MCF 10A (cell line): ENCODE measurements at regions not wholly inside any gene's neighbourhood (a gene's known extent, or its start where the extent isn't known, plus 50 kb on each side); places are given as distances from the start of the nearest gene placed in this dataset.

ENCODE experiments used
- BruUV-seq: library from RNA; stranded (reverse); fragments of 400-500 nt; replicated peaks from 2 replicates; lab custom pipeline; 2021; lab: Mats Ljungman, UMichigan
- CTCF ChIA-PET: fragments of 300-600 bp; sonication (Branson Sonifier 250); formaldehyde crosslinking; extraction: SDS; loops from one replicate; lab custom pipeline; 2021; ENCODE audit warnings: antibody characterized with exemption, inconsistent platforms; lab: Yijun Ruan, JAX
- POLR2A ChIA-PET: fragments of 300-600, 350-650 bp; sonication (Branson Sonifier 250); formaldehyde crosslinking; extraction: SDS; loops from one replicate; lab custom pipeline; 2020; ENCODE audit warnings: antibody characterized with exemption, inconsistent platforms; lab: Yijun Ruan, JAX
- DNase-seq: peaks from one replicate; pipeline ENCODE4 v3.0.0-alpha.2; 2018; ENCODE audit not compliant: unreplicated experiment
- H3K27ac Mint-ChIP-seq: one replicate; pipeline ENCODE4 v1.8.0; 2022; ENCODE audit warnings: mild to moderate bottlenecking, low read depth, mixed read lengths; ENCODE audit not compliant: unreplicated experiment
- H3K27me3 Mint-ChIP-seq: one replicate; pipeline ENCODE4 v1.8.0; 2022; ENCODE audit warnings: mixed read lengths; ENCODE audit not compliant: insufficient read depth, unreplicated experiment
- H3K36me3 Mint-ChIP-seq: one replicate; pipeline ENCODE4 v1.8.0; 2022; ENCODE audit warnings: mild to moderate bottlenecking, moderate library complexity, mixed read lengths; ENCODE audit not compliant: insufficient read depth, unreplicated experiment
- H3K4me1 Mint-ChIP-seq: one replicate; pipeline ENCODE4 v1.8.0; 2022; ENCODE audit warnings: mixed read lengths; ENCODE audit not compliant: insufficient read depth, unreplicated experiment
- H3K4me3 Mint-ChIP-seq: one replicate; pipeline ENCODE4 v1.8.0; 2022; ENCODE audit warnings: mild to moderate bottlenecking, moderate library complexity, mixed read lengths; ENCODE audit not compliant: unreplicated experiment
- H3K9me3 Mint-ChIP-seq: one replicate; pipeline ENCODE4 v1.8.0; 2022; ENCODE audit warnings: mixed read lengths; ENCODE audit not compliant: unreplicated experiment
- CTCF ChIP-seq: fragments of 200-600 bp; IDR thresholded peaks from one replicate; pipeline ENCODE4 v1.8.0; 2022; ENCODE audit warnings: antibody characterized with exemption, mild to moderate bottlenecking; ENCODE audit not compliant: unreplicated experiment
- intact Hi-C: fragments of 100-400 bp; cut with micrococcal nuclease; formaldehyde crosslinking; loops from 2 replicates; pipeline ENCODE4 v1.14.1; 2022

GRCh38 chr5:160950311-160950710 lies 98.3 kb upstream of the ATP10B start:
- CTCF ChIA-PET, result no interaction called here
- H3K36me3 Mint-ChIP-seq, result no peaks in the 10 kb centered on the region
- no peak overlapping the region for H3K27ac Mint-ChIP-seq
- POLR2A ChIA-PET, result no interaction called here
- no peak for DNase-seq
- no peak for TF ChIP-seq CTCF
- no peaks in the 10 kb centered on the region for H3K27me3 Mint-ChIP-seq
- BruUV-seq, result no TSS peak
- no peaks in the 10 kb centered on the region for H3K9me3 Mint-ChIP-seq
- no peaks in the 10 kb centered on the region for H3K4me1 Mint-ChIP-seq
- intact Hi-C loops, result no loop called here
- no peak overlapping the region for H3K4me3 Mint-ChIP-seq

GRCh38 chr5:160940725-160941124 lies 88.7 kb upstream of the ATP10B start:
- POLR2A ChIA-PET, result no interaction called here
- Mint-ChIP-seq H3K4me3 (no peak overlapping the region), H3K27ac (no peak overlapping the region), H3K4me1 (peaks cover 13% of the 10 kb centered on the region), H3K36me3 (no peaks in the 10 kb centered on the region), H3K9me3 (no peaks in the 10 kb centered on the region), H3K27me3 (no peaks in the 10 kb centered on the region)
- intact Hi-C loops, result no loop called here
- no peak for DNase-seq
- no peak for TF ChIP-seq CTCF
- CTCF ChIA-PET, result interaction anchor here (0.7 to 1.8 kb wide), 2 partner anchors 9 to 19 kb away, joined by 3 to 6 read pairs; no protein-coding TSS in a partner anchor
- BruUV-seq, result no TSS peak

- Mint-ChIP-seq H3K4me3 (no peak overlapping the region), H3K27me3 (no peaks in the 10 kb centered on the region), H3K27ac (peak overlapping the region; percentile 88), H3K9me3 (no peaks in the 10 kb centered on the region), H3K36me3 (no peaks in the 10 kb centered on the region), H3K4me1 (peaks cover 13% of the 10 kb centered on the region)
- POLR2A ChIA-PET, result interaction anchor here (0.6 to 3.8 kb wide), 10 partner anchors 11 to 401 kb away, joined by 3 to 27 read pairs (median 4); no protein-coding TSS in a partner anchor
- DNase-seq, result peak; percentile 99
- intact Hi-C loops, result loop anchor here (5.0 kb wide), 1 partner anchor 101 kb away; no protein-coding TSS in a partner anchor
- CTCF ChIA-PET, result interaction anchor here (0.9 to 1.2 kb wide), 4 partner anchors 13 to 319 kb away, joined by 3 to 4 read pairs (median 3); no protein-coding TSS in a partner anchor
- no TSS peak for BruUV-seq
- no peak for TF ChIP-seq CTCF
These were observed 86.5 kb upstream of the ATP10B start for GRCh38 chr5:160938532-160938931.

- no TSS peak for BruUV-seq
- no peaks in the 10 kb centered on the region for H3K9me3 Mint-ChIP-seq
- ChIA-PET POLR2A (interaction anchor here (0.6 to 3.8 kb wide), 6 partner anchors 14 to 518 kb away, joined by 3 to 27 read pairs (median 4); no protein-coding TSS in a partner anchor), CTCF (interaction anchor here (0.9 to 1.0 kb wide), 2 partner anchors 14 to 152 kb away, joined by 3 read pairs; no protein-coding TSS in a partner anchor)
- no peaks in the 10 kb centered on the region for H3K36me3 Mint-ChIP-seq
- no peak for TF ChIP-seq CTCF
- H3K4me3 Mint-ChIP-seq, result no peak overlapping the region
- H3K4me1 Mint-ChIP-seq, result peaks cover 13% of the 10 kb centered on the region
- H3K27ac Mint-ChIP-seq, result no peak overlapping the region
- intact Hi-C loops, result loop anchor here (5.0 kb wide), 1 partner anchor 100 kb away; no protein-coding TSS in a partner anchor
- no peaks in the 10 kb centered on the region for H3K27me3 Mint-ChIP-seq
- peak; percentile 68 for DNase-seq
These were observed 85.6 kb upstream of the ATP10B start for GRCh38 chr5:160937570-160937969.
